OCI-LY7 (cell line): ENCODE measurements at regions not wholly inside any gene's neighbourhood (a gene's known extent, or its start where the extent isn't known, plus 50 kb on each side); places are given as distances from the start of the nearest gene placed in this dataset.

ENCODE experiments used
- CTCF ChIP-seq: fragments of 200-600 bp; sonication (generic); conservative IDR thresholded peaks from 2 replicates; pipeline ENCODE4 v1.5.1; 2014; ENCODE audit warnings: mild to moderate bottlenecking, antibody characterized with exemption, low read length, moderate library complexity, mixed read lengths
- EZH2phosphoT487 ChIP-seq: fragments of 200-600 bp; sonication (generic); IDR thresholded peaks from 2 replicates; pipeline ENCODE4 v1.6.1; 2018; ENCODE audit warnings: low read depth, borderline replicate concordance, mild to moderate bottlenecking, mixed run types, antibody characterized with exemption, low read length, moderate library complexity, mixed read lengths

DNA sequence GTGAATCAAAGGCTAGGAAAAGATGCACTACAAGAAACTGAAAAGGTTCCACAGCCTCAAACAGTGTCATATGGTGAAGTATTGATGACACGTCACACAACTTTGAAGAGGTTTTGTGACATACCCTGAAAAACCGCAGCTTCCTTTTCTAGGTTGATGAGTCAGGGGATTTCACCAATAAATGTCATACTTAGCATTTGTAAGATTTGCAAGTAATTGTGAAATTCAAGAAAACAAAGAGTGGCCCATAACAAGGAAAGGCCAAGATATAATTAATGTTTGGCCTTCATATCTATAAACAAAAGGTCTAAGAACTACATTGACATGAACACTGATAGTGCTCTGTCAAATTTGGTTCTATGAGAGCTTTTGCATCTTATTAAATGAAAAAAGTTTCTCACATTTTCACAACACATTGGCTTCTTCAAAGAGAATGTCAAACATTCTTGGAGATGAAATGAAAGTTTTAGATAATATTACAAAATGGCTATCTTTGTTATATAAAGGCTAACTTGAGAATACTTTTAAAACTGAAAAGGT is 62.0 kb upstream of the NAMPT start:
- TF ChIP-seq CTCF (no peak), EZH2phosphoT487 (no peak)
